ENCODE measurements at regions not wholly inside any gene's neighbourhood (a gene's known extent, or its start where the extent isn't known, plus 50 kb on each side); places are given as distances from the start of the nearest gene placed in this dataset.

DNA sequence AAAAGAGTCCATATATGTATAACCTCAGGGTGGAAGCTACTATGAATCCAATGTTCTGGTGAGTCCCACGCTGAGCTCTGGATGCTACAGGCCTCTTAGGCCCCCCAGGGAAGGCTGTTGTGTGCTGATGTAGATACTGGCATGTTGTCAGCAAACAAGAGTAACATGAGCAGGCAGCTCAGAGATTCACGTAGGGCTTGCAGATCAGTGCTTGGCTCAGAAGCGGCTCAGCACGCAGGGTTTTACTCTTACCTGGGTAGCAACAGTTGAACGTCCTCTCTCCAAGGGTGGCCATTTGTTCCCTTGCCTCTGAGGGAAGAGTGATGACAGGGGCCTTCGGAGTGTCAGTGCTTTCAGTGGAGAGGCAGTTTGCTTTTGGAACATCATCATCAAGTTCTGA, 93.4 kb downstream of the ZFP64 start:
- Mint-ChIP-seq H3K27ac (no peak overlapping the region), H3K27me3 (peaks cover 11% of the 10 kb centered on the region), H3K4me3 (no peak overlapping the region), H3K9me3 (no peaks in the 10 kb centered on the region), H3K36me3 (ENCODE audit: low read depth) (no peaks in the 10 kb centered on the region), H3K4me1 (peaks cover under 1% of the 10 kb centered on the region)
- DNase-seq = no peak
- intact Hi-C loops (cut with micrococcal nuclease) = no loop called here

DNA sequence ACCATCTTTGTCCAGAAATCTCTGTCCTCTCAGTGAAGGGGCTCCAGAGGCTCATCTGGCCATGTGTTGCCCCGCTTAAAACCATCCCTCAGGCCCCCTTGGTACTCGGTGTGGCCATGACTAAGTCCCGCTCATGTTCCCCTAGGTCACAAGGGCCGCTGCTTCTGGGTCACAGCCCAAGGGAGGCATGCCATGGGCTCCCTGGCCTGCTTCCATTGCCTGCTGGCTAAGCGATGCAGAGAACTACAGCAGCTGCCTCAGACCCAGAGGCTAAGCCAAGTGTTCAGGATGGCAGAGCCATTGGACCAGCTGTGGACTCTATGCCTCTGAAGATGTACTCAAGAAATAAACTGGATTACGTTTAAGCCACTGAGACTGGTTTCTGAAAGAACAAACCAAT, 95.5 kb downstream of the ZFP64 start:
- Mint-ChIP-seq H3K27me3 (peaks cover 1% of the 10 kb centered on the region), H3K4me3 (no peak overlapping the region), H3K27ac (no peak overlapping the region), H3K9me3 (no peaks in the 10 kb centered on the region), H3K36me3 (ENCODE audit: low read depth) (no peaks in the 10 kb centered on the region), H3K4me1 (no peaks in the 10 kb centered on the region)
- no peak for DNase-seq
- intact Hi-C loops (cut with micrococcal nuclease) = no loop called here

DNA sequence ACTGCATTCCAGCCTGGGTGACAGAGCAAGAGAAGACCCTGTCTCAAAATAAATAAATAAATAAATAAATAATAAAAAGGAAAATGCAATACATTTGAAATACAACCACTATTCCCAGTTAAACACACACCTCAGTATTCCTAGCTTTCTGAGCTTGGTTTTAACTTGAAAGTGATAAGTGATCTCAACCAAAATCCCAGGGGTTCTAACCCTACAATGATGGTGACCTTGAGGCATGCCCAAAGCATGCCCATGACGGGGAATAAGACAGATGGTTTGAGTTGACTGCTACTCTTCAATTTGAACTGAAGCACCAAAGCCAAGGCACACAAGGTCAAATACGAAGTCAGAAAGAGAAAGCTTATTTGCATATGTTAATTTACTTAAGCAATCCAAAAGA, 96.9 kb downstream of the ZFP64 start:
- no peak for DNase-seq
- Mint-ChIP-seq H3K27ac (no peak overlapping the region), H3K4me3 (no peak overlapping the region), H3K36me3 (ENCODE audit: low read depth) (no peaks in the 10 kb centered on the region), H3K9me3 (no peaks in the 10 kb centered on the region), H3K4me1 (no peaks in the 10 kb centered on the region), H3K27me3 (no peaks in the 10 kb centered on the region)
- intact Hi-C loops (cut with micrococcal nuclease) = no loop called here

DNA sequence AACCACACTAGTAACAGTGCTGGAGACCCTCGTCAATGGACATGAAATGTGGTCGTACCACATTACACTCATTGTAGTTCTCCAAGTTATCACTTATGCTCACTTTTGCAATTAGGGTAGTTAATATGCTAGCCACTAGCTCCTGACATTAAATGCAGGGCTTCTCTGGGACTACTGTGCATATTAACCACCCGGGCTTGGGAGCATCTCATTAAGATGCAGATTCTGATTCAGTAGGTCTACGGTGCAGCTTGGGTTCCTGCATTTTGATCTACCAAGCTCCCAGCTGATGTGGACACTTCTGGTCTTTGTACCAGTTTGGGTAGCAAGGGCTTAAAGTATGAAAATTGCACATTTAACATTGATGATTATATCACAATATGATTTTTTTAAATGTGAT, 98.0 kb downstream of the ZFP64 start:
- H3K36me3 Mint-ChIP-seq (ENCODE audit: low read depth) = peaks cover 2% of the 10 kb centered on the region
- intact Hi-C loops (cut with micrococcal nuclease) = no loop called here

DNA sequence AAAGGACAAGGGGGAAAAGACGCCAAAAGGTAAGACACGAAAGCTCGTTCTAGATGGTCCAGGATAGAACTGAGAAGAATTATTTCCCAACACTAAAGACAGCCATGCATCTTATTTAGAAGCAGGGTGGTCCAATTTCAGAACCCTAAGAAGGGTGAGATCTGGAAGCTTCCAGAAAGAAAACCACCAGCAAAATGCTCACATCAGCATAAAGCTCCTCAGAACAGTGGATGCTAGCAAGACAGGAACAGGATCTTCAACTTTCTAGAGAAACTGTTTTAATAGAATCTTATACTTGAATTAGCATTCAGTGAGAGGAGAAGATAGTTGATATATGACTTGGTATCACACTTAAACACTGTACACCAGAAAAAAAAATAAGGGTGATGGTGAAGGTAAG, 101.5 kb downstream of the ZFP64 start:
- no peak for DNase-seq
- intact Hi-C loops (cut with micrococcal nuclease) = no loop called here
- H3K9me3 Mint-ChIP-seq = peaks cover 17% of the 10 kb centered on the region
- no peaks in the 10 kb centered on the region for H3K27me3 Mint-ChIP-seq
- H3K4me1 Mint-ChIP-seq = no peaks in the 10 kb centered on the region
- no peak overlapping the region for H3K27ac Mint-ChIP-seq
- peaks cover 8% of the 10 kb centered on the region for H3K36me3 Mint-ChIP-seq (ENCODE audit: low read depth)
- no peak overlapping the region for H3K4me3 Mint-ChIP-seq

More for the DNA sequence above, 98.0 kb downstream of the ZFP64 start:
- no peaks in the 10 kb centered on the region for H3K27me3 Mint-ChIP-seq
- no peak overlapping the region for H3K27ac Mint-ChIP-seq
- DNase-seq = no peak
- peaks cover 5% of the 10 kb centered on the region for H3K9me3 Mint-ChIP-seq
- no peaks in the 10 kb centered on the region for H3K4me1 Mint-ChIP-seq
- H3K4me3 Mint-ChIP-seq = no peak overlapping the region

DNA sequence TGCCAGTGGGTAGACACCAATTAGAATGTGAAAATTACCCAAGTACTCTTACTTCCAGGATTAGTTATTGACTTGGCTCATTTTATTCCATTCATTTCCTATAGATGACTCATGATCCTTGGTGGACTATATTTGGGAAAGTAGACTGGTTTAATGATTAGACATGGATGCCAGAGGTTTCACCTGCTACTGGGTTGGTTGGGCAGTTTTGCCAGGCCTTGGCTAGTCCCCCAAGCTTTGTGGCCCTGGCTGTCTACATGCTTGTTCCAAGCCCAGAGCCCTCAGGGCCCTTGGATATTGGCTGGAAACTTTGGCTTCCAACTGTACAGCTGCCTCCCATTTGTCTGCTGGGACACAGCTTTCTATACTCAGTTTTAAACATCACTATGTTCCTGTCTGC, 104.1 kb downstream of the ZFP64 start:
- Mint-ChIP-seq H3K27me3 (no peaks in the 10 kb centered on the region), H3K36me3 (ENCODE audit: low read depth) (peaks cover 8% of the 10 kb centered on the region), H3K4me1 (peaks cover 9% of the 10 kb centered on the region), H3K27ac (no peak overlapping the region), H3K9me3 (peaks cover 17% of the 10 kb centered on the region), H3K4me3 (no peak overlapping the region)
- intact Hi-C loops (cut with micrococcal nuclease) = no loop called here
- DNase-seq = no peak

DNA sequence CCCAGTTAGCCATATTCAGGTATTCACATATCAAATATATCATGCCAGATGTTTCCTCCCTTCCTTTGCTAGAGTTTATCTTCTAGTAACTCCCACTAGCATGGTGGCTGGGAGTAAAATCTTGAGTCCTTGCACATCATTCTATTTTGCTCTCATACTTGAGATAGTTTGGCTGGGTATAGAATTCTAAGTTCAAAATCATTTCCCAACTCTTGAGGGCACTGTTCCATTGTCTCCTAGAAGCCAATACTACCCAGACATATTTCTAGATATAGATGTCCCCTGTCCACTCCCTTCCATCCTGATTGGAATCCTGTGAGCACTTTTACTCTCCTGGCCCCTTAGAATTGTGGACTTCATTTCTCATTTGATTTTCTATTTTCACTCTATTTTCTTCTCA, 104.7 kb downstream of the ZFP64 start:
- no peak overlapping the region for H3K4me3 Mint-ChIP-seq
- no peak overlapping the region for H3K27ac Mint-ChIP-seq
- peaks cover 8% of the 10 kb centered on the region for H3K36me3 Mint-ChIP-seq (ENCODE audit: low read depth)
- peaks cover 17% of the 10 kb centered on the region for H3K9me3 Mint-ChIP-seq
- intact Hi-C loops (cut with micrococcal nuclease) = no loop called here
- no peaks in the 10 kb centered on the region for H3K27me3 Mint-ChIP-seq
- H3K4me1 Mint-ChIP-seq = peaks cover 12% of the 10 kb centered on the region
- DNase-seq = no peak

DNA sequence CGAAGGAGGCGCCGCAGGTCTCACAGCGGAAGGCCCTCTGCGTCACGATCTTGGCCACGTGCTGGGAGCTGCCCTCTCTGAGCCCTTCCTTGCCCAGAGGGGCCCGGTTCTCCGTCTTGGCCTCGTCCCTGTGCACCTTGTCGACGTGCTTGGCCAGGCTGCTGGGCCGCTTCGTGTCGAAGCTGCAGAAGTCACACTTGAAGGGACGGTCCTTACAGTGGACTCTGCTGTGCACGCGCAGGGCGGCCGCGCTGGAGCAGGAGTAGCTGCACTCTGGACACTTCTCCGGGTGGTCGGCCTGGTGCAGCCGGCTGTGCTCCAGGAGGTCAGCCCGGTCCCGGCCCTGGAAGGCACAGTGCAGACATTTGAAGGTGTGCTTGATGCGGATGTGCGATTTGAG, 106.9 kb downstream of the ZFP64 start:
- intact Hi-C loops (cut with micrococcal nuclease) = loop anchor here (5.0 kb wide), 1 partner anchor 382 kb away; no protein-coding TSS in a partner anchor
- H3K9me3 Mint-ChIP-seq = peaks cover 17% of the 10 kb centered on the region
- H3K4me1 Mint-ChIP-seq = peaks cover 12% of the 10 kb centered on the region
- no peak for DNase-seq
- peaks cover 8% of the 10 kb centered on the region for H3K36me3 Mint-ChIP-seq (ENCODE audit: low read depth)
- no peaks in the 10 kb centered on the region for H3K27me3 Mint-ChIP-seq
- no peak overlapping the region for H3K27ac Mint-ChIP-seq
- no peak overlapping the region for H3K4me3 Mint-ChIP-seq

DNA sequence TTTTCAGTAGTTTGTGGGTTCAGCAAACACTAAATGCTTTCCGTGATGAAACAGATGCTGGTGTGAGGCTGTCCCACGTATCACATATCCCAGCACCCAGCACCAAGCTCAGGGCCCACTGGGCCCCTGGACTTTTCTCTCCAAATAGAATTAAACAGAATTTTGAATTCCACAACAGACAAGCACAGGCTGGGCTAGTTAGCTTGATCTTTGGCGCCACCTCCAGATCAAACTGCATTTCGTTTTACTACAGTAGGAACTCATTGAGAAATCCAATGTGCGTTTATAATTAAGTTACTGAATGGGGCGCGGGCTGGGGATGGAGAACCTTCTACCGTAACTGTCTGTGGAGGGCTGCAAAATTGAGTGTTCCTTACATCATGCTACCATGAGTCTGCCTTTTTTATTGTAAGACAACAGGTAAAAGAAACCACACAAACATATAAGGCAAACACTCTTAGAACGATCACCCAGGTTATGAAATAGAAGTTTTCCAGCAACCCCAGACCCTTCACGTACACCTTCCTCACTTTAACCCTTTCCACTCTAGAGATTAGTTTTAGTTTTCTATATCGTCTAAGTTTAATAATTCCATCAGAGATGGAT, 107.8 kb downstream of the ZFP64 start:
- H3K4me3 Mint-ChIP-seq = no peak overlapping the region
- no peaks in the 10 kb centered on the region for H3K27me3 Mint-ChIP-seq
- intact Hi-C loops (cut with micrococcal nuclease) = loop anchor here (2.0 to 5.0 kb wide), 3 partner anchors 285 to 445 kb away; no protein-coding TSS in a partner anchor
- H3K4me1 Mint-ChIP-seq = peaks cover 12% of the 10 kb centered on the region
- H3K9me3 Mint-ChIP-seq = peaks cover 13% of the 10 kb centered on the region
- H3K27ac Mint-ChIP-seq = no peak overlapping the region
- H3K36me3 Mint-ChIP-seq (ENCODE audit: low read depth) = peaks cover 8% of the 10 kb centered on the region
- peak; percentile 83 for DNase-seq

DNA sequence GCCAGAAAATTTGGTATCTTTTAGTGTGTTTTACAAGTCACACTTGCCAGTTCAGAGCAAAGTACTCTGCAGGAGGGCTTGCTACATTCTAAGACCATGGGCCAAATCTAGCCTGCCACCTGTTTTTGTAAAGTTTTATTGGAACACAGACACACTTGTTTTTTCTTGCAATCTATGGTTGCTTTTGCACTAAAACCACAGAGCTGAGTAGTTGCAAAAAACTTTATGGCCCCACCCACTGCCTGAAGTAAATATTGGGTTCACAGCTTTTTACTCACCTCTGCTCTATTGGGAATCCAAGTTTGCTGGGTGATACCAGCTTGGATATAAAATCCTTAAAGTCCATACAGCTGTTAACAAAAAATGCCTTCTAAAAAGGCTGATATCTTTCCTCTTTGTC, 109.0 kb downstream of the ZFP64 start:
- H3K9me3 Mint-ChIP-seq = peaks cover 5% of the 10 kb centered on the region
- H3K4me1 Mint-ChIP-seq = peaks cover 12% of the 10 kb centered on the region
- peaks cover 6% of the 10 kb centered on the region for H3K36me3 Mint-ChIP-seq (ENCODE audit: low read depth)
- H3K27ac Mint-ChIP-seq = no peak overlapping the region
- intact Hi-C loops (cut with micrococcal nuclease) = loop anchor here (2.0 to 5.0 kb wide), 3 partner anchors 284 to 444 kb away; no protein-coding TSS in a partner anchor
- no peak for DNase-seq
- no peak overlapping the region for H3K4me3 Mint-ChIP-seq
- no peaks in the 10 kb centered on the region for H3K27me3 Mint-ChIP-seq

DNA sequence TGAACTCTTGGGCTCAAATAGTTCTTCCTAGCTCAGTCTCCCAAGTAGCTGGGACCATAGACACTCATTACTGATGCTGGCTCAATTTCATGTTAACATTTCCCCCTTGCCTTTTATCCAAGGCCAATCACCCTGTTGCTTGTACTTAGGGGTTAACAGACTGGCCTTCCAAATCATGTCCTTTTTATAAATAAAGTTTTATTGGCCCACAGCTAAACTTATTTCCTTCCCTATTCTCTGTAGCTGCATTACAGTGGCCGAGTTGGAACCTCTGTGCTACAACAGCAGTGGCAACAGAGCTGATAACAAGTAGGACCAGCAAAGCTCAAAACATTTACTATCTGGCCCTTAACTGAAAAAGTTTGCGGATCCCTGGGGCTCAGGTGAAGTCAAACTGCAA, 109.8 kb downstream of the ZFP64 start:
- no peak overlapping the region for H3K4me3 Mint-ChIP-seq
- H3K36me3 Mint-ChIP-seq (ENCODE audit: low read depth) = no peaks in the 10 kb centered on the region
- peaks cover 12% of the 10 kb centered on the region for H3K4me1 Mint-ChIP-seq
- H3K27me3 Mint-ChIP-seq = no peaks in the 10 kb centered on the region
- no peak for DNase-seq
- no peak overlapping the region for H3K27ac Mint-ChIP-seq
- intact Hi-C loops (cut with micrococcal nuclease) = loop anchor here (2.0 to 5.0 kb wide), 3 partner anchors 283 to 443 kb away; no protein-coding TSS in a partner anchor
- no peaks in the 10 kb centered on the region for H3K9me3 Mint-ChIP-seq

DNA sequence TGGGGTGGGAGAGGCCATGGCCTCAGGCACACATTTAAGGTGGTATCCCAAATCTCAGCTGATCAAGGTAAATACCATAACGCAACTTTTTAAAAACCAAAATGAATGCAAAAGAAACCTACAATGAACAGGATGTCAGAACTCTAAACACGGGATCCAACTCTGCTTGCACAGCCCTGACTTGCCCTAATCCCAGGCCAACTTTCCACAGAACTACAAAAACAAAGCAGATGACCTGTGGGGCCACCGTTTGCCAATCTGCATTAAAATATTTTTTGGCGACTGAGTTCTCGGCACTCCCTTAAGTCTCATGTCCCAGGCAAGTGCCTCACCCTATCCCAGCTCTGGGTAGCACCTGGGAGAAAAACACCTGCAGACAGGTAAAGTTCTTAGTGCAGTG, 110.5 kb downstream of the ZFP64 start:
- peaks cover 12% of the 10 kb centered on the region for H3K4me1 Mint-ChIP-seq
- H3K36me3 Mint-ChIP-seq (ENCODE audit: low read depth) = no peaks in the 10 kb centered on the region
- no peaks in the 10 kb centered on the region for H3K27me3 Mint-ChIP-seq
- H3K9me3 Mint-ChIP-seq = no peaks in the 10 kb centered on the region
- no peak overlapping the region for H3K27ac Mint-ChIP-seq
- no peak for DNase-seq
- H3K4me3 Mint-ChIP-seq = no peak overlapping the region
- intact Hi-C loops (cut with micrococcal nuclease) = loop anchor here (5.0 kb wide), 1 partner anchor 379 kb away; no protein-coding TSS in a partner anchor

DNA sequence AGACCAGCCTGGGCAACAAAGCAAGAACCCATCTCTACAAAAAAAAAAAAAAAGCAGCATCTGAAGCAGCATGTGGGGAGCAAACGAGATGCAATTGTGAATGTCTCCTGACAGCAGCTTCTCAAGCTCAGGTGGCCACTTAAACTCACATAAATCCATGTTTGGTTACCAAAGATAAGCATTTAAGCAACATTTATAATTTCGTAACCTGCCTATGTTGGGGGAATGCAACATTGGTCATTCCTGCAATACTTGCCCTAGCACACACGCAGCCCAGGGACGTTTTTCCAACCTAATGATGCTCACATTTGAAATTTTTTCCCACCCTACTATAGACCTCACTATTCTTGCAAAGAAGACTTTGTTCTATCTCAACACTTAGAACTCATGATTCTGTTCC, 113.3 kb downstream of the ZFP64 start:
- Mint-ChIP-seq H3K4me3 (no peak overlapping the region), H3K36me3 (ENCODE audit: low read depth) (no peaks in the 10 kb centered on the region), H3K4me1 (peaks cover 10% of the 10 kb centered on the region), H3K9me3 (no peaks in the 10 kb centered on the region), H3K27me3 (no peaks in the 10 kb centered on the region), H3K27ac (no peak overlapping the region)
- no peak for DNase-seq
- intact Hi-C loops (cut with micrococcal nuclease) = no loop called here

DNA sequence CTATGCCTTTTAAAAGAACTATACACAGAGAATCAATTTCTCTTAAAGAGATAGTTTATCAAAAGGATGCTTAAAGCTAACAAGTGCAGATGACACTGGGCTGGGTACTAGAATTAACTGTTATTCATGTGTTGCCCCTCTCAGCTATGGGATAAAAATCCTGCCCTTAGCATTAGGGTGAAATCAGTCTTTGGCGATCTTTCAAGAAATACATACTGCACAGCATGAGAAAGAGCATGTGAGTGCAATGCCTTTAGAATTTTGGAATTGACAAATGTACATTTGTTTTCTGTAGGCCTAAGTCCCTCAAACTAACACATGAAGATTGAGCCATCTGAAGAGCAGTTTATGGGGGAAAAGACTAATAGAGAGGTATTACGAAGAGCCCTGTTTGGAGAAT, 115.4 kb downstream of the ZFP64 start:
- H3K36me3 Mint-ChIP-seq (ENCODE audit: low read depth) = no peaks in the 10 kb centered on the region
- no peaks in the 10 kb centered on the region for H3K4me1 Mint-ChIP-seq

DNA sequence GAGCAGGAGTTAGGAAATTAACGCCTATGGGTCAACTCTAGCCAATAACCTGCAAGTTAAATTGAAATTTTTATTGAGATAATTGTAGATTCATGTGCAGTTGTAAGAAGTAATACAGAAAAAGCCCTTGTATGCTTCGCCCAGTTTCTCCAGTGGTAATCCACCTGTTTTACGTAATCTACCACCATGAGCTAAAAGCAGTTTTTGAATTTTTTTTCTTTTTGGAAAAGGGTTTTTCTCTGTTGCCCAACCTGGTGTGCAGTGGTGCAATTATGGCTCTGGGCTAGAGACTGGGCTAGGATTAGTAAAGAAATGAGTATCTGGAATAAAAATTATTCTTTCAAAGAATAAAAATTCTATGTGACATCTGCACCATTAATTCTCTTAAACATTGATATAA, 116.2 kb downstream of the ZFP64 start:
- no peaks in the 10 kb centered on the region for H3K27me3 Mint-ChIP-seq
- no peaks in the 10 kb centered on the region for H3K9me3 Mint-ChIP-seq
- no peak for DNase-seq
- H3K4me1 Mint-ChIP-seq = no peaks in the 10 kb centered on the region
- H3K36me3 Mint-ChIP-seq (ENCODE audit: low read depth) = no peaks in the 10 kb centered on the region
- intact Hi-C loops (cut with micrococcal nuclease) = no loop called here
- no peak overlapping the region for H3K27ac Mint-ChIP-seq
- no peak overlapping the region for H3K4me3 Mint-ChIP-seq

More for the DNA sequence above, 115.4 kb downstream of the ZFP64 start:
- Mint-ChIP-seq H3K27ac (no peak overlapping the region), H3K9me3 (no peaks in the 10 kb centered on the region), H3K27me3 (no peaks in the 10 kb centered on the region), H3K4me3 (no peak overlapping the region)
- no peak for DNase-seq
- intact Hi-C loops (cut with micrococcal nuclease) = no loop called here

Measured in activated CD4-positive, alpha-beta T cell treated with anti-CD3 and anti-CD28 coated beads, Interleukin-2, amount 10 ng/mL, durations not matched to agents 24 days and 14 days (primary cell).